ENCODE measurements at regions not wholly inside any gene's neighbourhood (a gene's known extent, or its start where the extent isn't known, plus 50 kb on each side); places are given as distances from the start of the nearest gene placed in this dataset.
A peak's percentile ranks its signal among the peaks of the same experiment; 100 is the strongest.

GRCh38 chr10:3538656-3539531 is 246.1 kb downstream of the KLF6 start:
- peak; percentile 81 for DNase-seq (ENCODE audit: low spot score)

GRCh38 chr10:3538291-3538655 is 246.7 kb downstream of the KLF6 start:
- no peak for DNase-seq (ENCODE audit: low spot score)

- no peak for DNase-seq (ENCODE audit: low spot score)
These were observed 247.5 kb downstream of the KLF6 start for GRCh38 chr10:3537518-3537917.

GRCh38 chr10:3535001-3535400 is 250.0 kb downstream of the KLF6 start:
- DNase-seq (ENCODE audit: low spot score): no peak

GRCh38 chr10:3534433-3534832 is 250.6 kb downstream of the KLF6 start:
- no peak for DNase-seq (ENCODE audit: low spot score)

GRCh38 chr10:3533296-3533695 is 251.7 kb downstream of the KLF6 start:
- no peak for DNase-seq (ENCODE audit: low spot score)

GRCh38 chr10:3532644-3533043 is 252.4 kb downstream of the KLF6 start:
- no peak for DNase-seq (ENCODE audit: low spot score)

- no peak for DNase-seq (ENCODE audit: low spot score)
These were observed 253.3 kb downstream of the KLF6 start for GRCh38 chr10:3531670-3532069.

- no peak for DNase-seq (ENCODE audit: low spot score)
These were observed 254.0 kb downstream of the KLF6 start for GRCh38 chr10:3530783-3531645.

GRCh38 chr10:3530346-3530745 is 254.7 kb downstream of the KLF6 start:
- no peak for DNase-seq (ENCODE audit: low spot score)

GRCh38 chr10:3529691-3530090 is 255.3 kb downstream of the KLF6 start:
- no peak for DNase-seq (ENCODE audit: low spot score)

GRCh38 chr10:3528823-3529403 is 256.1 kb downstream of the KLF6 start:
- no peak for DNase-seq (ENCODE audit: low spot score)

- DNase-seq (ENCODE audit: low spot score): no peak
These were observed 256.7 kb downstream of the KLF6 start for GRCh38 chr10:3528271-3528670.

GRCh38 chr10:3527869-3528268 is 257.1 kb downstream of the KLF6 start:
- DNase-seq (ENCODE audit: low spot score): no peak

GRCh38 chr10:3526727-3527501 is 258.1 kb downstream of the KLF6 start:
- peak; percentile 67 for DNase-seq (ENCODE audit: low spot score)

- peak; percentile 92 for DNase-seq (ENCODE audit: low spot score)
These were observed 259.1 kb downstream of the KLF6 start for GRCh38 chr10:3525832-3526449.

- no peak for DNase-seq (ENCODE audit: low spot score)
These were observed 260.7 kb downstream of the KLF6 start for GRCh38 chr10:3524086-3524960.

- no peak for DNase-seq (ENCODE audit: low spot score)
These were observed 261.5 kb downstream of the KLF6 start for GRCh38 chr10:3523309-3524050.

GRCh38 chr10:3516923-3517255 is 268.1 kb downstream of the KLF6 start:
- DNase-seq (ENCODE audit: low spot score): no peak

All from AG08396 (cell line).